OCI-LY7 (cell line): ENCODE measurements at regions not wholly inside any gene's neighbourhood (a gene's known extent, or its start where the extent isn't known, plus 50 kb on each side); places are given as distances from the start of the nearest gene placed in this dataset.

Source experiments
- BruUV-seq: library from RNA; stranded (reverse); fragments of 400-500 nt; replicated peaks from 2 replicates; lab custom pipeline; 2021; lab: Mats Ljungman, UMichigan
- CTCF ChIA-PET: fragments of 300-600 bp; sonication (Branson Sonifier 250); formaldehyde crosslinking; loops from one replicate; lab custom pipeline; 2022; ENCODE audit warnings: antibody characterized with exemption; ENCODE audit not compliant: unreplicated experiment; lab: Charles Lee
- POLR2A ChIA-PET: fragments of 300-600 bp; sonication (Branson Sonifier 250); formaldehyde crosslinking; loops from one replicate; lab custom pipeline; 2022; ENCODE audit warnings: antibody characterized with exemption; lab: Charles Lee
- DNase-seq: peaks from one replicate; pipeline ENCODE4 v3.0.0-alpha.2; 2015; ENCODE audit warnings: low spot score
- H2AFZ ChIP-seq: fragments of 200-600 bp; sonication (generic), shearing (Covaris generic); 2 replicates; pipeline ENCODE4 v1.6.1; 2014; ENCODE audit warnings: mild to moderate bottlenecking, antibody characterized with exemption, low read length, moderate library complexity
- H3K27ac ChIP-seq: fragments of 200-600 bp; sonication (generic); 2 replicates; pipeline ENCODE4 v1.5.1; 2014; ENCODE audit warnings: mixed run types, low read depth, mild to moderate bottlenecking, moderate library complexity, low read length, inconsistent platforms; ENCODE audit not compliant: poor library complexity, severe bottlenecking
- H3K36me3 ChIP-seq: fragments of 200-600 bp; sonication (generic); 2 replicates; pipeline ENCODE4 v1.6.1; 2014; ENCODE audit warnings: mild to moderate bottlenecking, antibody characterized with exemption, low read length, moderate library complexity, mixed read lengths; ENCODE audit not compliant: insufficient read depth
- H3K4me1 ChIP-seq: fragments of 200-600 bp; sonication (generic); 2 replicates; pipeline ENCODE4 v1.5.1; 2014; ENCODE audit warnings: mild to moderate bottlenecking, low read length; ENCODE audit not compliant: insufficient read depth, poor library complexity, severe bottlenecking
- H3K4me2 ChIP-seq: fragments of 200-600 bp; sonication (generic); 2 replicates; pipeline ENCODE4 v1.6.1; 2014; ENCODE audit warnings: mild to moderate bottlenecking, low read length
- H3K4me3 ChIP-seq: fragments of 200-600 bp; sonication (generic); 2 replicates; pipeline ENCODE4 v1.5.1; 2014; ENCODE audit warnings: mild to moderate bottlenecking, low read depth, low read length; ENCODE audit not compliant: poor library complexity, severe bottlenecking
- H3K79me2 ChIP-seq: fragments of 200-600 bp; sonication (generic); 2 replicates; pipeline ENCODE4 v1.6.1; 2016; ENCODE audit warnings: low read depth, mild to moderate bottlenecking, low read length, moderate library complexity, mixed read lengths; ENCODE audit not compliant: insufficient read depth
- H3K9me2 ChIP-seq: fragments of 200-600 bp; sonication (generic); 2 replicates; pipeline ENCODE4 v1.6.1; 2016; ENCODE audit warnings: mild to moderate bottlenecking, low read length, mixed read lengths; ENCODE audit not compliant: insufficient read depth
- H3K9me3 ChIP-seq: fragments of 200-600 bp; sonication (generic); 2 replicates; pipeline ENCODE4 v1.6.1; 2014; ENCODE audit warnings: mild to moderate bottlenecking, mixed run types, low read length, mixed read lengths
- H4K20me1 ChIP-seq: fragments of 200-600 bp; sonication (generic); 2 replicates; pipeline ENCODE4 v1.6.1; 2014; ENCODE audit warnings: mild to moderate bottlenecking, antibody characterized with exemption, low read length, moderate library complexity, mixed read lengths; ENCODE audit not compliant: insufficient read depth
- CTCF ChIP-seq: fragments of 200-600 bp; sonication (generic); conservative IDR thresholded peaks from 2 replicates; pipeline ENCODE4 v1.5.1; 2014; ENCODE audit warnings: mild to moderate bottlenecking, antibody characterized with exemption, low read length, moderate library complexity, mixed read lengths
- EZH2phosphoT487 ChIP-seq: fragments of 200-600 bp; sonication (generic); IDR thresholded peaks from 2 replicates; pipeline ENCODE4 v1.6.1; 2018; ENCODE audit warnings: low read depth, borderline replicate concordance, mild to moderate bottlenecking, mixed run types, antibody characterized with exemption, low read length, moderate library complexity, mixed read lengths
- intact Hi-C: fragments of 100-400 bp; cut with micrococcal nuclease; formaldehyde crosslinking; loops from one replicate; pipeline ENCODE4 v1.10.0; 2022; ENCODE audit not compliant: unreplicated experiment

- TF ChIP-seq EZH2phosphoT487 (no peak), CTCF (no peak)
- CTCF ChIA-PET, result interaction anchor here (1.1 kb wide), 1 partner anchor 13 kb away, joined by 3 read pairs; no protein-coding TSS in a partner anchor
- Histone ChIP-seq H3K4me3 (peak overlapping the region; percentile 56), H3K4me2 (peak overlapping the region; percentile 72), H3K36me3 (no peaks in the 10 kb centered on the region), H3K9me3 (no peaks in the 10 kb centered on the region), H3K79me2 (no peaks in the 10 kb centered on the region), H4K20me1 (no peaks in the 10 kb centered on the region), H3K4me1 (peaks cover 22% of the 10 kb centered on the region), H2AFZ (peak overlapping the region; percentile 36; the same call in 1 of the 2 replicates), H3K27ac (peak overlapping the region; percentile 83), H3K9me2 (no peaks in the 10 kb centered on the region)
- DNase-seq, result peak; percentile 57
- POLR2A ChIA-PET, result interaction anchor here (0.7 to 1.6 kb wide), 4 partner anchors 18 to 1039 kb away, joined by 3 to 6 read pairs (median 4); no protein-coding TSS in a partner anchor
- BruUV-seq, result no TSS peak
- intact Hi-C loops, result loop anchor here (5.0 kb wide), 3 partner anchors 454 to 649 kb away; no protein-coding TSS in a partner anchor
Observed at GRCh38 chr5:40033009-40033408, 608.2 kb upstream of the DAB2 start.

DNA sequence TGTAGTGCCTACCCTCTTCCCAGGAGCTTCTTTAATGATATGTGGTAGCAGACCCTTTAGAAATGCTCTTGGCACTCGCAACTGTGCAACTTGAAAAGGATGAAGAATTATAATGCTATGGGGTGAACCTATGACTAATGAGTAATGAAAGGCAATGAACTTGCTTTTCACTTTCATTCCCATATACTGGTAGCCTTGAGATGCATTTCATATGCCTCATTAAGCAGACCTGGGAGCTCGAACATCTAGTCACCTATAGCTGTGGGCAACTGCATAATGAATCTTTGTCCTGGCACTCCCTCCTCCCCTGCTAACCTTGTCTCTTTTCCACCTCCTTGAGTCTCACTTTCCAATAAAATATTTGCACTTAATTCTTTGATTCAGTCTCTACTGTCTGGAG lies 605.9 kb upstream of the DAB2 start:
- Histone ChIP-seq H3K4me2 (no peak overlapping the region), H3K9me2 (no peaks in the 10 kb centered on the region), H3K9me3 (no peaks in the 10 kb centered on the region), H4K20me1 (no peaks in the 10 kb centered on the region), H3K27ac (no peak overlapping the region), H3K79me2 (no peaks in the 10 kb centered on the region), H3K36me3 (no peaks in the 10 kb centered on the region), H3K4me3 (no peak overlapping the region), H2AFZ (no peak overlapping the region), H3K4me1 (peaks cover 22% of the 10 kb centered on the region)
- DNase-seq, result no peak
- intact Hi-C loops, result loop anchor here (5.0 kb wide), 3 partner anchors 457 to 652 kb away; no protein-coding TSS in a partner anchor
- CTCF ChIA-PET, result no interaction called here
- POLR2A ChIA-PET, result interaction anchor here (0.7 to 1.3 kb wide), 2 partner anchors 50 to 345 kb away, joined by 3 to 5 read pairs; no protein-coding TSS in a partner anchor
- no TSS peak for BruUV-seq
- no peak for TF ChIP-seq CTCF
- TF ChIP-seq EZH2phosphoT487, result no peak
